Keratinocyte (primary cell): ENCODE measurements at regions not wholly inside any gene's neighbourhood (a gene's known extent, or its start where the extent isn't known, plus 50 kb on each side); places are given as distances from the start of the nearest gene placed in this dataset.

ENCODE experiments used
- DNase-seq: peaks from one replicate; pipeline ENCODE4 v3.0.0-alpha.2; 2011; ENCODE audit warnings: low read depth, missing footprints, low spot score
- FAIRE-seq: peaks from 2 replicates; lab custom pipeline; 2011; peaks lifted over from hg19 to GRCh38; lab: Jason Lieb, UNC
- H2AFZ ChIP-seq: 2 replicates; pipeline ENCODE4 v1.6.0; 2012; ENCODE audit warnings: low read length, control low read depth, inconsistent platforms; ENCODE audit not compliant: control insufficient read depth
- H3K27ac ChIP-seq: 2 replicates; pipeline ENCODE4 v1.5.1; 2011; ENCODE audit warnings: low read length; ENCODE audit not compliant: control insufficient read depth, insufficient read depth
- H3K27me3 ChIP-seq: 3 replicates; pipeline ENCODE4 v1.6.0; 2011; ENCODE audit warnings: low read length; ENCODE audit not compliant: control insufficient read depth, insufficient read depth; ENCODE audit errors: extremely low read depth
- H3K36me3 ChIP-seq, 2 experiments: 2 replicates in 1 of 2; 3 replicates in 1 of 2; pipeline ENCODE4 v1.5.1; 2011; ENCODE audit warnings: low read length in 2 of 2, mild to moderate bottlenecking in 1 of 2; ENCODE audit not compliant: control insufficient read depth in 2 of 2, insufficient read depth in 2 of 2; ENCODE audit errors: extremely low read depth in 1 of 2
- H3K4me1 ChIP-seq: 3 replicates; pipeline ENCODE4 v1.5.1; 2011; ENCODE audit warnings: low read length; ENCODE audit not compliant: control insufficient read depth, insufficient read depth; ENCODE audit errors: extremely low read depth
- H3K4me2 ChIP-seq: 3 replicates; pipeline ENCODE4 v1.6.0; 2011; ENCODE audit warnings: low read depth, low read length; ENCODE audit not compliant: control insufficient read depth, insufficient read depth; ENCODE audit errors: extremely low read depth
- H3K4me3 ChIP-seq, 3 experiments: fragments of 200-600 bp in 1 of 3; sonication (generic) in 1 of 3; 2 replicates in 2 of 3; 3 replicates in 1 of 3; pipeline ENCODE4 v1.5.1; 2011 to 2016; ENCODE audit warnings: low read length in 3 of 3, mild to moderate bottlenecking in 3 of 3, control low read depth in 2 of 3, inconsistent platforms in 1 of 3, low read depth in 1 of 3, mixed read lengths in 1 of 3, mixed run types in 1 of 3, moderate library complexity in 1 of 3; ENCODE audit not compliant: control insufficient read depth in 2 of 3, insufficient read depth in 2 of 3; ENCODE audit errors: extremely low read depth in 1 of 3
- H3K79me2 ChIP-seq: 2 replicates; pipeline ENCODE4 v1.6.0; 2012; ENCODE audit warnings: low read length; ENCODE audit not compliant: control insufficient read depth, insufficient read depth
- H3K9ac ChIP-seq: 3 replicates; pipeline ENCODE4 v1.6.0; 2011; ENCODE audit warnings: low read length; ENCODE audit not compliant: control insufficient read depth, insufficient read depth; ENCODE audit errors: extremely low read depth
- H3K9me1 ChIP-seq: 3 replicates; pipeline ENCODE4 v1.6.0; 2011; ENCODE audit warnings: low read length; ENCODE audit not compliant: control insufficient read depth, insufficient read depth; ENCODE audit errors: extremely low read depth
- H3K9me3 ChIP-seq: 2 replicates; pipeline ENCODE4 v1.5.1; 2012; ENCODE audit warnings: low read depth, low read length; ENCODE audit not compliant: control insufficient read depth
- H4K20me1 ChIP-seq: 3 replicates; pipeline ENCODE4 v1.6.0; 2011; ENCODE audit warnings: low read length; ENCODE audit not compliant: control insufficient read depth, insufficient read depth; ENCODE audit errors: extremely low read depth
- EZH2 ChIP-seq: IDR thresholded peaks from one replicate; pipeline ENCODE4 v1.6.1; 2012; ENCODE audit warnings: inconsistent platforms, mild to moderate bottlenecking, low read length, moderate library complexity
- dilution Hi-C: fragments of 300-500 bp; cut with MboI; formaldehyde crosslinking; loops from one replicate; pipeline ENCODE4 v1.7.0; 2020; ENCODE audit warnings: low sequenced_read_pairs; ENCODE audit not compliant: extremely low pct_ligation_motif_present
- TF ChIP-seq, protein P1 (sequence below), 3 experiments: IDR thresholded peaks in 1 of 3; conservative IDR thresholded peaks in 1 of 3; optimal IDR thresholded peaks in 1 of 3; 2 replicates in 2 of 3; 3 replicates in 1 of 3; pipeline versions ENCODE3 to v1.5.1; 2011; ENCODE audit warnings: low read length in 3 of 3, mild to moderate bottlenecking in 3 of 3, moderate library complexity in 2 of 3, control low read depth in 1 of 3, inconsistent platforms in 1 of 3; ENCODE audit not compliant: insufficient read depth in 2 of 3; ENCODE audit errors: extremely low read depth in 1 of 3

DNA sequence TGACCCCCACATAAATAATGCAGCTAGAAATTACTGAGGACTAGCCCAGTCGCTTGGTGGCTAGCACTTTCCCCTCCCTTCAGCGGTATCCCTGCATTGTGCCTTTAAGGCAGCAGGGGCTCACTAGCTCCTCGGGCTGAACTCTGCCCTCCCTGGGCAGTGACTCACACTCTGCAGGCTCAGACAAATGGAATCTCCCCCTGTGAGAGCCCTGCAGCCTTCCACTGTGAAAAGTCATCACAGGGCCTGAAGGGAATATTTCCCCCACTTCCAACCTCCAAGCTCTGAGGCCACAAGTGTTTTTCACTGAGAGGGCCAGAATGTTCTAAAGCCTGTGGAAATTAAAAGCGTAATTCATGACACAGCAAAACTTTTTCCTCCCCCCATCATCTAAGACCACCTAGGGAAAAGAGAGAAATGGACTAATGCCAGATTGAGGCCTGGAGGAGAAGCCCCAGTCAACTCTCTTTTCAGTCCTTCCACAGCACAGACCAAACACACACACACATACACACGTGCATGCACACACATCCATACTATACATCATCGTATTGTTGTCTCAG is 93.6 kb upstream of the COL1A2 start:
- dilution Hi-C loops: no loop called here
- Histone ChIP-seq H3K4me2 (peak overlapping the region; percentile 73), H3K9me3 (no peaks in the 10 kb centered on the region), H3K36me3 (no peaks in the 10 kb centered on the region), H3K27ac (peak overlapping the region; percentile 57), H3K9ac (no peak overlapping the region), H3K79me2 (no peaks in the 10 kb centered on the region), H2AFZ (peak overlapping the region; percentile 34), H3K27me3 (no peaks in the 10 kb centered on the region), H3K9me1 (no peaks in the 10 kb centered on the region), H3K4me1 (peaks cover 33% of the 10 kb centered on the region), H3K4me3 (no peak overlapping the region), H4K20me1 (no peaks in the 10 kb centered on the region)
- DNase-seq: peak; percentile 32
- peak; percentile 96 for FAIRE-seq
- no peak for TF ChIP-seq EZH2
- TF ChIP-seq, protein P1, sequence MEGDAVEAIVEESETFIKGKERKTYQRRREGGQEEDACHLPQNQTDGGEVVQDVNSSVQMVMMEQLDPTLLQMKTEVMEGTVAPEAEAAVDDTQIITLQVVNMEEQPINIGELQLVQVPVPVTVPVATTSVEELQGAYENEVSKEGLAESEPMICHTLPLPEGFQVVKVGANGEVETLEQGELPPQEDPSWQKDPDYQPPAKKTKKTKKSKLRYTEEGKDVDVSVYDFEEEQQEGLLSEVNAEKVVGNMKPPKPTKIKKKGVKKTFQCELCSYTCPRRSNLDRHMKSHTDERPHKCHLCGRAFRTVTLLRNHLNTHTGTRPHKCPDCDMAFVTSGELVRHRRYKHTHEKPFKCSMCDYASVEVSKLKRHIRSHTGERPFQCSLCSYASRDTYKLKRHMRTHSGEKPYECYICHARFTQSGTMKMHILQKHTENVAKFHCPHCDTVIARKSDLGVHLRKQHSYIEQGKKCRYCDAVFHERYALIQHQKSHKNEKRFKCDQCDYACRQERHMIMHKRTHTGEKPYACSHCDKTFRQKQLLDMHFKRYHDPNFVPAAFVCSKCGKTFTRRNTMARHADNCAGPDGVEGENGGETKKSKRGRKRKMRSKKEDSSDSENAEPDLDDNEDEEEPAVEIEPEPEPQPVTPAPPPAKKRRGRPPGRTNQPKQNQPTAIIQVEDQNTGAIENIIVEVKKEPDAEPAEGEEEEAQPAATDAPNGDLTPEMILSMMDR (optimal IDR thresholded peaks at IDR 0.05 in 1 of 3, IDR thresholded peaks at IDR 0.05 in 1 of 3, conservative IDR thresholded peaks at IDR 0.05 in 1 of 3; ENCODE audit: extremely low read depth in 1 of 3, insufficient read depth in 2 of 3, low read length in 3 of 3): peak in 1 of 3 experiments; percentile 4

DNA sequence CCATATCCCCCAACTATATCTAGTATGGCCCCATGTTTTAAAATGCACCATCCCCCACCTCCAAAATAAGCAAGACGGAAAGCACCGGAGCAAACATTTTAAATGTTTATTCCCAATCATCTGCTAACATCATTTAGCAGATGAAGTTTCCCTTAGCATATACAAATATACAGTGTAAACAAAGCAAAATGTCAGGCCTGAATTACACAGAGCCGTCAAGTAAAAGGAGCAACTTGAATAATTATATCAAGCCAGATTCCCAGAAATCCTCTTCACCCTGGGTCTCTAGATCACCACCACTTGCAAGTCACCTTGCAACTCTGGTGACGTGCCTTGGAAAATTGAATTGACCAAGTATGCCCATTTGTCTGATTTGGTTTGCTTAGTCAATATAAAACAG is 91.6 kb upstream of the COL1A2 start:
- H3K4me1 ChIP-seq: peaks cover 24% of the 10 kb centered on the region
- no peak overlapping the region for H3K27ac ChIP-seq
- H3K9me1 ChIP-seq: no peaks in the 10 kb centered on the region
- no peaks in the 10 kb centered on the region for H3K9me3 ChIP-seq
- H3K36me3 ChIP-seq: no peaks in the 10 kb centered on the region
- no peak overlapping the region for H3K4me3 ChIP-seq
- H3K27me3 ChIP-seq: no peaks in the 10 kb centered on the region
- no peak for DNase-seq
- FAIRE-seq: no peak
- no peak overlapping the region for H2AFZ ChIP-seq
- TF ChIP-seq, protein P1 (optimal IDR thresholded peaks at IDR 0.05 in 1 of 3, IDR thresholded peaks at IDR 0.05 in 1 of 3, conservative IDR thresholded peaks at IDR 0.05 in 1 of 3; ENCODE audit: extremely low read depth in 1 of 3, insufficient read depth in 2 of 3, low read length in 3 of 3): no peak
- TF ChIP-seq EZH2: no peak
- H4K20me1 ChIP-seq: no peaks in the 10 kb centered on the region
- dilution Hi-C loops: no loop called here
- H3K9ac ChIP-seq: no peak overlapping the region
- no peak overlapping the region for H3K4me2 ChIP-seq
- H3K79me2 ChIP-seq: no peaks in the 10 kb centered on the region
